ENCODE measurements at regions not wholly inside any gene's neighbourhood (a gene's known extent, or its start where the extent isn't known, plus 50 kb on each side); places are given as distances from the start of the nearest gene placed in this dataset.
A peak's percentile ranks its signal among the peaks of the same experiment; 100 is the strongest.

DNA sequence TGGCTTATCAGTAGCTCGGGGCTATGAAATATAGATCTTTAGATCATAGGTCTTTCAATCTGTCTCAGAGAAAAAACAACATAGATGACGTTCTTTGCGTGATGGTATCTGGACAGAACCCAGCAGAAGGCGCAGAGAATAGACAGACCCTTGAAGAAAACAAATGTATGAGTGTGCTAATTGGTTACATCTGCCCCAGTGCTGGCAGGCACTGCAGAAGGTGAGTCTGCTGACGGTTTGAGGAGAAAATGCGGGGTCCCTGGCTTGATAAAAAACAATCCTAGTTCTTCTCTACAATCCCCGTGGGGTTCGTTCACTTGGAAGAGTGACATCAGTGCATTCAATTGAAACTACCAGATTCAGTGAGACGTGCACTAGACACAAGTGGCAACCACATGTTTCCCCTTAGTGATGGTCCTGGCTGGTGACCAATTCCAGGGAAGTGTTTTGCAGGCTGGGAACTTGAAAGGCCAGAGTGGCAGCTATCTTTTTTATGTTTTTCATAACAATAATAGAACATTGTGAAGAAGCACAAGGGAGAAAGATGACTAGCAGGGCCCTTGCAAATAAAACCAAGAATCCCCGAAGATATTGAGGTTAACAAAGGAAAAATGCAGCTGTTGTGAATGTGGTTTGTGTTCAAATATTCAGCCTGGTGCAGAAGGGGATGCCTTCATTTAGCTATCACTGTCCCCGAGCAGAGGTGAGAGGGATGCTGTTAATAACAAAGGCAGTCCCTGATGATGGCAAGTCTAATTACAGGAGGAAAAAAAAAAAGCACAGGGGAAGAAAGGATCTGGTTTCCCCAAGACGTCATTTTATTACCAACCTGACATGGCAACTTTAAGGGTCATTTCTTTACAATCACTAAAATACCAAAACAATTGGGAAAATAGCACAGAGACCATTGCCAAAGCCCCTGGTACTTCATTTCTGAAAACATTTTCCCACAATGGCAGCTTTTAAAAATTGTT is 337.6 kb upstream of the FIGN start:
- H3K9me3 ChIP-seq (ENCODE audit: control insufficient read depth, low read length) = no peaks in the 10 kb centered on the region
- peak overlapping the region; percentile 27 for H3K27ac ChIP-seq (ENCODE audit: low read depth, low read length)
- no peak for DNase-seq
- 80 to 93% methylated on average over 9 to 12 of the region's 12 CpGs for WGBS, 2 experiments (ENCODE audit: insufficient coverage in 1 of 2, insufficient read length in 1 of 2)
- Mint-ChIP-seq H3K4me3 (no peak overlapping the region), H3K27me3 (ENCODE audit: insufficient read depth) (no peaks in the 10 kb centered on the region), H3K27ac (no peak overlapping the region), H3K9me3 (no peaks in the 10 kb centered on the region), H3K36me3 (ENCODE audit: low read depth) (no peaks in the 10 kb centered on the region), H3K4me1 (peaks cover under 1% of the 10 kb centered on the region)
- H3K4me1 ChIP-seq (ENCODE audit: control insufficient read depth, insufficient read depth, low read length) = no peaks in the 10 kb centered on the region
- no peaks in the 10 kb centered on the region for H3K27me3 ChIP-seq (ENCODE audit: control insufficient read depth, insufficient read depth, low read length, poor library complexity, severe bottlenecking)
- no peak overlapping the region for H3K4me3 ChIP-seq (ENCODE audit: low read length)
- H3K36me3 ChIP-seq (ENCODE audit: control insufficient read depth, insufficient read depth, low read length) = no peaks in the 10 kb centered on the region
- no peak overlapping the region for H3K9ac ChIP-seq (ENCODE audit: extremely low read depth, low read length, poor library complexity, severe bottlenecking)
- TF ChIP-seq, protein P1, sequence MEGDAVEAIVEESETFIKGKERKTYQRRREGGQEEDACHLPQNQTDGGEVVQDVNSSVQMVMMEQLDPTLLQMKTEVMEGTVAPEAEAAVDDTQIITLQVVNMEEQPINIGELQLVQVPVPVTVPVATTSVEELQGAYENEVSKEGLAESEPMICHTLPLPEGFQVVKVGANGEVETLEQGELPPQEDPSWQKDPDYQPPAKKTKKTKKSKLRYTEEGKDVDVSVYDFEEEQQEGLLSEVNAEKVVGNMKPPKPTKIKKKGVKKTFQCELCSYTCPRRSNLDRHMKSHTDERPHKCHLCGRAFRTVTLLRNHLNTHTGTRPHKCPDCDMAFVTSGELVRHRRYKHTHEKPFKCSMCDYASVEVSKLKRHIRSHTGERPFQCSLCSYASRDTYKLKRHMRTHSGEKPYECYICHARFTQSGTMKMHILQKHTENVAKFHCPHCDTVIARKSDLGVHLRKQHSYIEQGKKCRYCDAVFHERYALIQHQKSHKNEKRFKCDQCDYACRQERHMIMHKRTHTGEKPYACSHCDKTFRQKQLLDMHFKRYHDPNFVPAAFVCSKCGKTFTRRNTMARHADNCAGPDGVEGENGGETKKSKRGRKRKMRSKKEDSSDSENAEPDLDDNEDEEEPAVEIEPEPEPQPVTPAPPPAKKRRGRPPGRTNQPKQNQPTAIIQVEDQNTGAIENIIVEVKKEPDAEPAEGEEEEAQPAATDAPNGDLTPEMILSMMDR (conservative IDR thresholded peaks at IDR 0.05) = no peak

DNA sequence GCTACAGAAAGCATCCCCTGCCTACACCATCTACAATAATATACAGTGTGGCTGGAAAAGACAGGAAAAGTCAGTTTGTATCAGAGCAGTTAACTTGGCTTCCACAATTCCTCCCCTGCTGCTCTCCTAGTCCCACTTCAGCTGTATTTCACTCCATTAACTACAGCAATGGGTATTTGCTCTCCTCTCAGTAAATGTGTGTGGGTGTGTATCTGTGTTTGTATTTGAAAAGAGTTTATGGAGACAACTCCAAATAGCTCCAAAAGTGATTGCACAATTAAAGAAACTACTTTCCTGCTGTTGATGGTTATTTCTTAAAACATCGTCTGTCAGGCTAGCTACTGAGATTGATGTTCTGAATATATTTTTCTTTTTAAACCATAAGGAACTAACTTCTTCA is 333.7 kb upstream of the FIGN start:
- no peak overlapping the region for H3K4me3 Mint-ChIP-seq
- H3K9me3 Mint-ChIP-seq = no peaks in the 10 kb centered on the region
- H3K4me3 ChIP-seq (ENCODE audit: low read length) = no peak overlapping the region
- no peaks in the 10 kb centered on the region for H3K9me3 ChIP-seq (ENCODE audit: control insufficient read depth, low read length)
- H3K9ac ChIP-seq (ENCODE audit: extremely low read depth, low read length, poor library complexity, severe bottlenecking) = no peak overlapping the region
- no peaks in the 10 kb centered on the region for H3K27me3 ChIP-seq (ENCODE audit: control insufficient read depth, insufficient read depth, low read length, poor library complexity, severe bottlenecking)
- no peak overlapping the region for H3K27ac Mint-ChIP-seq
- H3K4me1 ChIP-seq (ENCODE audit: control insufficient read depth, insufficient read depth, low read length) = no peaks in the 10 kb centered on the region
- H3K27me3 Mint-ChIP-seq (ENCODE audit: insufficient read depth) = no peaks in the 10 kb centered on the region
- TF ChIP-seq, protein P1 (conservative IDR thresholded peaks at IDR 0.05) = no peak
- H3K27ac ChIP-seq (ENCODE audit: low read depth, low read length) = no peak overlapping the region
- 86 to 100% methylated on average over 1 of the region's 1 CpG for WGBS, 2 experiments (ENCODE audit: insufficient coverage in 1 of 2, insufficient read length in 1 of 2)
- H3K36me3 ChIP-seq (ENCODE audit: control insufficient read depth, insufficient read depth, low read length) = no peaks in the 10 kb centered on the region
- DNase-seq = no peak
- no peaks in the 10 kb centered on the region for H3K36me3 Mint-ChIP-seq (ENCODE audit: low read depth)
- peaks cover 9% of the 10 kb centered on the region for H3K4me1 Mint-ChIP-seq

DNA sequence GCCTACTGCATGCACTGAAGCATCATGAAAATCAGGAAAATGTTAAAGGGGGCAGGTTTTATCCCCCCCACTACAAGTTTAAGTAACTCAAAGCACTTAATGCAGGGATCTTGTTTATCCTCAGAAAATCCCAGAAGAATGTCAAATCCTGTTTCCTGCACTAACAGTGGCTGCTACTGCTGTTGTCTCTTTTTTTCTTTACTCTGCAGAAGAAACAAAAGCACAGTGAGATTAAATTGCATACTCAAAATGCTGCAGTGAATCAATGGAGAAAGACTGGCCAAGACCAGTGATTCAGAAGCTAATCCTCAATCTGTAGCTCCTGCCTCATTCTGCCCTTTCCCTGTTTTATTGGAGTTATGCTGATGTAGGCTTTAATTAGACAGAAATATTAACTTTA is 332.3 kb upstream of the FIGN start:
- H3K4me3 Mint-ChIP-seq = no peak overlapping the region
- Histone ChIP-seq H3K27me3 (ENCODE audit: control insufficient read depth, insufficient read depth, low read length, poor library complexity, severe bottlenecking) (no peaks in the 10 kb centered on the region), H3K9ac (ENCODE audit: extremely low read depth, low read length, poor library complexity, severe bottlenecking) (no peak overlapping the region), H3K36me3 (ENCODE audit: control insufficient read depth, insufficient read depth, low read length) (no peaks in the 10 kb centered on the region), H3K4me3 (ENCODE audit: low read length) (no peak overlapping the region), H3K4me1 (ENCODE audit: control insufficient read depth, insufficient read depth, low read length) (no peaks in the 10 kb centered on the region), H3K27ac (ENCODE audit: low read depth, low read length) (no peak overlapping the region), H3K9me3 (ENCODE audit: control insufficient read depth, low read length) (no peaks in the 10 kb centered on the region)
- no peaks in the 10 kb centered on the region for H3K27me3 Mint-ChIP-seq (ENCODE audit: insufficient read depth)
- no peaks in the 10 kb centered on the region for H3K36me3 Mint-ChIP-seq (ENCODE audit: low read depth)
- H3K27ac Mint-ChIP-seq = no peak overlapping the region
- H3K4me1 Mint-ChIP-seq = peaks cover 9% of the 10 kb centered on the region
- no peaks in the 10 kb centered on the region for H3K9me3 Mint-ChIP-seq
- TF ChIP-seq, protein P1 (conservative IDR thresholded peaks at IDR 0.05) = no peak
- DNase-seq = no peak

All from endodermal cell (in vitro differentiated cells).